HG02678 (cell line): ENCODE measurements at regions not wholly inside any gene's neighbourhood (a gene's known extent, or its start where the extent isn't known, plus 50 kb on each side); places are given as distances from the start of the nearest gene placed in this dataset.

Experiments
- ATAC-seq: cut with Tn5 transposase; IDR thresholded peaks from one replicate; pipeline ENCODE4 v1.9.1; 2021; ENCODE audit warnings: mild to moderate bottlenecking, moderate library complexity; ENCODE audit not compliant: unreplicated experiment

- ATAC-seq: no peak
Measured at GRCh38 chr4:79034544-79034943, 95.3 kb upstream of the PAQR3 start.

GRCh38 chr4:79030973-79031372, 91.7 kb upstream of the PAQR3 start:
- no peak for ATAC-seq

- no peak for ATAC-seq
Measured at GRCh38 chr4:79027656-79028055, 88.4 kb upstream of the PAQR3 start.

GRCh38 chr4:79025170-79025569, 85.9 kb upstream of the PAQR3 start:
- ATAC-seq: no peak

- no peak for ATAC-seq
Measured at GRCh38 chr4:79023799-79024770, 84.8 kb upstream of the PAQR3 start.

GRCh38 chr4:79022529-79022928, 83.3 kb upstream of the PAQR3 start:
- no peak for ATAC-seq

GRCh38 chr4:79017481-79017880, 78.2 kb upstream of the PAQR3 start:
- no peak for ATAC-seq

- no peak for ATAC-seq
Measured at GRCh38 chr4:79016878-79017277, 77.6 kb upstream of the PAQR3 start.

GRCh38 chr4:79015411-79015810, 76.2 kb upstream of the PAQR3 start:
- no peak for ATAC-seq

- no peak for ATAC-seq
Measured at GRCh38 chr4:79014230-79014629, 75.0 kb upstream of the PAQR3 start.

- no peak for ATAC-seq
Measured at GRCh38 chr4:79013756-79014155, 74.5 kb upstream of the PAQR3 start.

- ATAC-seq: no peak
Measured at GRCh38 chr4:78990938-78991810, 51.9 kb upstream of the PAQR3 start.

- no peak for ATAC-seq
Measured at GRCh38 chr4:78989697-78990270, 50.5 kb upstream of the PAQR3 start.
